GM18502 (cell line): ENCODE measurements at regions not wholly inside any gene's neighbourhood (a gene's known extent, or its start where the extent isn't known, plus 50 kb on each side); places are given as distances from the start of the nearest gene placed in this dataset.

ENCODE experiments used
- ATAC-seq: cut with Tn5 transposase; IDR thresholded peaks from one replicate; pipeline ENCODE4 v1.9.1; 2021; ENCODE audit warnings: mild to moderate bottlenecking; ENCODE audit not compliant: unreplicated experiment, poor library complexity

- ATAC-seq, result no peak
These were observed 108.4 kb downstream of the TMCO5A start for GRCh38 chr15:38042707-38043445.

- ATAC-seq, result no peak
These were observed 112.0 kb downstream of the TMCO5A start for GRCh38 chr15:38046257-38047051.

- ATAC-seq, result peak; percentile 86
These were observed 113.6 kb downstream of the TMCO5A start for GRCh38 chr15:38048001-38048455.

- ATAC-seq, result no peak
These were observed 115.5 kb downstream of the TMCO5A start for GRCh38 chr15:38049891-38050290.

GRCh38 chr15:38050529-38051448, 116.3 kb downstream of the TMCO5A start:
- ATAC-seq, result no peak

GRCh38 chr15:38053205-38053604, 118.8 kb downstream of the TMCO5A start:
- no peak for ATAC-seq

GRCh38 chr15:38053776-38054175, 119.3 kb downstream of the TMCO5A start:
- no peak for ATAC-seq

GRCh38 chr15:38054488-38054887, 120.0 kb downstream of the TMCO5A start:
- ATAC-seq, result no peak

- ATAC-seq, result no peak
These were observed 124.2 kb downstream of the TMCO5A start for GRCh38 chr15:38058596-38059075.

- ATAC-seq, result no peak
These were observed 125.2 kb downstream of the TMCO5A start for GRCh38 chr15:38059665-38060064.

- no peak for ATAC-seq
These were observed 127.6 kb downstream of the TMCO5A start for GRCh38 chr15:38061856-38062649.

- no peak for ATAC-seq
These were observed 128.3 kb downstream of the TMCO5A start for GRCh38 chr15:38062696-38063095.

- ATAC-seq, result no peak
These were observed 131.4 kb downstream of the TMCO5A start for GRCh38 chr15:38065721-38066345.

- no peak for ATAC-seq
These were observed 132.2 kb downstream of the TMCO5A start for GRCh38 chr15:38066612-38067011.

GRCh38 chr15:38068626-38069391, 134.4 kb downstream of the TMCO5A start:
- ATAC-seq, result peak; percentile 88

GRCh38 chr15:38069511-38070011, 135.1 kb downstream of the TMCO5A start:
- no peak for ATAC-seq

- no peak for ATAC-seq
These were observed 136.3 kb downstream of the TMCO5A start for GRCh38 chr15:38070778-38071177.
